COLO668 (cell line): ENCODE measurements at regions not wholly inside any gene's neighbourhood (a gene's known extent, or its start where the extent isn't known, plus 50 kb on each side); places are given as distances from the start of the nearest gene placed in this dataset.

Experiments
- DNase-seq: peaks from one replicate; lab custom pipeline; 2025; ENCODE audit not compliant: unreplicated experiment; lab: John Stamatoyannopoulos, UW

GRCh38 chr6:139426795-139427194, 52.3 kb upstream of the CITED2 start:
- DNase-seq: no peak

GRCh38 chr6:139425780-139426179, 51.3 kb upstream of the CITED2 start:
- DNase-seq: no peak

GRCh38 chr6:139423971-139424667, 49.7 kb upstream of the CITED2 start:
- no peak for DNase-seq
